Endothelial cell of umbilical vein (primary cell): ENCODE measurements at regions not wholly inside any gene's neighbourhood (a gene's known extent, or its start where the extent isn't known, plus 50 kb on each side); places are given as distances from the start of the nearest gene placed in this dataset.

Experiments
- POLR2A ChIP-seq: IDR thresholded peaks from 2 replicates; pipeline ENCODE4 v1.6.1; 2012; ENCODE audit warnings: low read depth, mild to moderate bottlenecking, control low read depth, low read length
- TF ChIP-seq, protein P1 (sequence below), 2 donors: IDR thresholded peaks; 1 replicate in 1 of 2; 2 replicates in 1 of 2; pipeline ENCODE4 v1.5.1; 2011; ENCODE audit warnings: low read length in 2 of 2, mild to moderate bottlenecking in 2 of 2, moderate library complexity in 2 of 2, control low read depth in 1 of 2, inconsistent platforms in 1 of 2, low read depth in 1 of 2; ENCODE audit not compliant: insufficient read depth in 1 of 2; ENCODE audit errors: extremely low read depth in 1 of 2
- TF ChIP-seq, protein P2 (sequence below): IDR thresholded peaks from 2 replicates; pipeline ENCODE4 v1.6.1; 2011; ENCODE audit not compliant: insufficient read depth, insufficient read length

DNA sequence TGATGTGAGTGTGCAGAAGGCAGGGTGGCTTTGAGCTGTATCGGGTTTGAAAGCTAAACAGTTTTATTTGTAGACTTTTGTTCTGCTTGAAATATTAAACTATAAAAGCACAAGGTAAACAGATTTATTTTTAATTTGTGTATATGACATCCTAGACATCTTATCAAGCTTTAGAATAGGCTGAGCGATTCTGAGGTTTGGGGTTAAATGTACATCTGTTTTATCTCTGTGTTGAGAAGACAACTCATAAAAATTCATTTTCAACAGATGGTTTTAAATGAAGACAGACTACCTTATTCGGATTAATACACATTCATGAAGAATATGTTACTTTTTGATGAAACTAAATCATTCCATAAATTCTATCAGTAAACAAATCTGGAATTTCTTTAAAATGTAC is 368.8 kb downstream of the RPRM start:
- TF ChIP-seq, protein P1, sequence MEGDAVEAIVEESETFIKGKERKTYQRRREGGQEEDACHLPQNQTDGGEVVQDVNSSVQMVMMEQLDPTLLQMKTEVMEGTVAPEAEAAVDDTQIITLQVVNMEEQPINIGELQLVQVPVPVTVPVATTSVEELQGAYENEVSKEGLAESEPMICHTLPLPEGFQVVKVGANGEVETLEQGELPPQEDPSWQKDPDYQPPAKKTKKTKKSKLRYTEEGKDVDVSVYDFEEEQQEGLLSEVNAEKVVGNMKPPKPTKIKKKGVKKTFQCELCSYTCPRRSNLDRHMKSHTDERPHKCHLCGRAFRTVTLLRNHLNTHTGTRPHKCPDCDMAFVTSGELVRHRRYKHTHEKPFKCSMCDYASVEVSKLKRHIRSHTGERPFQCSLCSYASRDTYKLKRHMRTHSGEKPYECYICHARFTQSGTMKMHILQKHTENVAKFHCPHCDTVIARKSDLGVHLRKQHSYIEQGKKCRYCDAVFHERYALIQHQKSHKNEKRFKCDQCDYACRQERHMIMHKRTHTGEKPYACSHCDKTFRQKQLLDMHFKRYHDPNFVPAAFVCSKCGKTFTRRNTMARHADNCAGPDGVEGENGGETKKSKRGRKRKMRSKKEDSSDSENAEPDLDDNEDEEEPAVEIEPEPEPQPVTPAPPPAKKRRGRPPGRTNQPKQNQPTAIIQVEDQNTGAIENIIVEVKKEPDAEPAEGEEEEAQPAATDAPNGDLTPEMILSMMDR (IDR thresholded peaks at IDR 0.05; ENCODE audit: extremely low read depth in 1 of 2, insufficient read depth in 1 of 2, low read depth in 1 of 2, low read length in 2 of 2), result no peak
- TF ChIP-seq POLR2A, result no peak
- TF ChIP-seq, protein P2, sequence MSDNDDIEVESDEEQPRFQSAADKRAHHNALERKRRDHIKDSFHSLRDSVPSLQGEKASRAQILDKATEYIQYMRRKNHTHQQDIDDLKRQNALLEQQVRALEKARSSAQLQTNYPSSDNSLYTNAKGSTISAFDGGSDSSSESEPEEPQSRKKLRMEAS, result no peak
